ENCODE measurements at regions not wholly inside any gene's neighbourhood (a gene's known extent, or its start where the extent isn't known, plus 50 kb on each side); places are given as distances from the start of the nearest gene placed in this dataset.

DNA sequence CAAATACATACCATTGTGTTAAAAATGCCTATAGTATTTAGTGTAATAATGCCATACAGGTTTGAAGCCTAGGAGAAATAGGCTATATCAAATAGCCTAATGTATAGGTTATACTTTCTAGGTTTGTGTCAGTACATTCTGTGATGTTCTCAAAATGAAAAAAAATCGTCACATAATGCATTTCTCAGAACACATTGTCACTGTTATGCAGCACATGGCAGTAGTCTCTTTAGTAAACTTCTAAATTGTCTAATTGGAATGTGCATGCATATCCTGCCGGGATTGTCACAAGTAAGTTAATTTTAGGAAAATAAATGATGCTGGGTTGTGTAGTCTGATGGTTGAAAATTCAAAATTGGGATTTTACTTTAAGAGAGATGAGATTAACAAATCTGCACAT lies 920.1 kb upstream of the CNTN5 start:
- no peak overlapping the region for H3K4me2 ChIP-seq (ENCODE audit: low read length)
- H3K4me1 ChIP-seq (ENCODE audit: insufficient read depth, low read length, severe bottlenecking): no peaks in the 10 kb centered on the region
- no peaks in the 10 kb centered on the region for H4K20me1 ChIP-seq (ENCODE audit: insufficient read depth, low read length)
- no peak overlapping the region for H2AFZ ChIP-seq (ENCODE audit: low read length)
- H3K9ac ChIP-seq (ENCODE audit: low read length): no peak overlapping the region
- no peaks in the 10 kb centered on the region for H3K9me3 ChIP-seq (ENCODE audit: low read length)
- no peaks in the 10 kb centered on the region for H3K79me2 ChIP-seq (ENCODE audit: insufficient read depth, low read length)
- no peak overlapping the region for H3K4me3 ChIP-seq (ENCODE audit: low read depth, low read length, poor library complexity, severe bottlenecking)
- no peaks in the 10 kb centered on the region for H3F3A ChIP-seq (ENCODE audit: insufficient read depth, low read length)
- H3K27ac ChIP-seq (ENCODE audit: low read depth, low read length, poor library complexity, severe bottlenecking): no peak overlapping the region
- no peak for TF ChIP-seq EZH2 (IDR thresholded peaks at IDR 0.05; ENCODE audit: borderline replicate concordance, low read length)
- TF ChIP-seq, protein P1, sequence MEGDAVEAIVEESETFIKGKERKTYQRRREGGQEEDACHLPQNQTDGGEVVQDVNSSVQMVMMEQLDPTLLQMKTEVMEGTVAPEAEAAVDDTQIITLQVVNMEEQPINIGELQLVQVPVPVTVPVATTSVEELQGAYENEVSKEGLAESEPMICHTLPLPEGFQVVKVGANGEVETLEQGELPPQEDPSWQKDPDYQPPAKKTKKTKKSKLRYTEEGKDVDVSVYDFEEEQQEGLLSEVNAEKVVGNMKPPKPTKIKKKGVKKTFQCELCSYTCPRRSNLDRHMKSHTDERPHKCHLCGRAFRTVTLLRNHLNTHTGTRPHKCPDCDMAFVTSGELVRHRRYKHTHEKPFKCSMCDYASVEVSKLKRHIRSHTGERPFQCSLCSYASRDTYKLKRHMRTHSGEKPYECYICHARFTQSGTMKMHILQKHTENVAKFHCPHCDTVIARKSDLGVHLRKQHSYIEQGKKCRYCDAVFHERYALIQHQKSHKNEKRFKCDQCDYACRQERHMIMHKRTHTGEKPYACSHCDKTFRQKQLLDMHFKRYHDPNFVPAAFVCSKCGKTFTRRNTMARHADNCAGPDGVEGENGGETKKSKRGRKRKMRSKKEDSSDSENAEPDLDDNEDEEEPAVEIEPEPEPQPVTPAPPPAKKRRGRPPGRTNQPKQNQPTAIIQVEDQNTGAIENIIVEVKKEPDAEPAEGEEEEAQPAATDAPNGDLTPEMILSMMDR (IDR thresholded peaks at IDR 0.05; ENCODE audit: low read length): no peak
- no peaks in the 10 kb centered on the region for H3K27me3 ChIP-seq (ENCODE audit: insufficient read depth, low read length)
- H3K36me3 ChIP-seq (ENCODE audit: insufficient read depth, low read length): no peaks in the 10 kb centered on the region
- no peaks in the 10 kb centered on the region for H3K9me2 ChIP-seq (ENCODE audit: low read depth, low read length)

DNA sequence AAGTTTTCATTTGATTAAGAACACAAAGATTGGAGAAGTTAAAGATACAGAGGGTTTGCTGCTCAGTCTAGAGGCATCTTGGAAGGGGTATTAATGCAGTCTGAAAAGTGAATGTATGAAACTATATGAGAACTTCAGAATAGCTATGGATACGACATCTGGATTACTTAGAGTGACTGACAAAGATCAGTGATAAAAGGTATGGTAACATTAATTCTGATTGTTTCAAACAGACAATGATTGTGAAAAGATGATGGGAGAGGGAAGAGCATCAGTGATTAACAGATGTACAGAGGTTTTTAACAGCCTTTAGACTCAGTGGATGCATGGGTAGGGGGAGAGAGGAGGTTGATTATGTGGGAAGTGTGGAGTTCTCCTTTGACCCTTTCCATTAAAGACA lies 919.4 kb upstream of the CNTN5 start:
- H3K9me3 ChIP-seq (ENCODE audit: low read length): no peaks in the 10 kb centered on the region
- no peak overlapping the region for H3K27ac ChIP-seq (ENCODE audit: low read depth, low read length, poor library complexity, severe bottlenecking)
- H2AFZ ChIP-seq (ENCODE audit: low read length): no peak overlapping the region
- no peaks in the 10 kb centered on the region for H3K79me2 ChIP-seq (ENCODE audit: insufficient read depth, low read length)
- no peaks in the 10 kb centered on the region for H4K20me1 ChIP-seq (ENCODE audit: insufficient read depth, low read length)
- H3K4me2 ChIP-seq (ENCODE audit: low read length): no peak overlapping the region
- H3K4me3 ChIP-seq (ENCODE audit: low read depth, low read length, poor library complexity, severe bottlenecking): no peak overlapping the region
- H3F3A ChIP-seq (ENCODE audit: insufficient read depth, low read length): no peaks in the 10 kb centered on the region
- H3K27me3 ChIP-seq (ENCODE audit: insufficient read depth, low read length): no peaks in the 10 kb centered on the region
- H3K4me1 ChIP-seq (ENCODE audit: insufficient read depth, low read length, severe bottlenecking): no peaks in the 10 kb centered on the region
- TF ChIP-seq EZH2 (IDR thresholded peaks at IDR 0.05; ENCODE audit: borderline replicate concordance, low read length): no peak
- TF ChIP-seq, protein P1 (IDR thresholded peaks at IDR 0.05; ENCODE audit: low read length): no peak
- no peak overlapping the region for H3K9ac ChIP-seq (ENCODE audit: low read length)
- no peaks in the 10 kb centered on the region for H3K9me2 ChIP-seq (ENCODE audit: low read depth, low read length)
- no peaks in the 10 kb centered on the region for H3K36me3 ChIP-seq (ENCODE audit: insufficient read depth, low read length)

DNA sequence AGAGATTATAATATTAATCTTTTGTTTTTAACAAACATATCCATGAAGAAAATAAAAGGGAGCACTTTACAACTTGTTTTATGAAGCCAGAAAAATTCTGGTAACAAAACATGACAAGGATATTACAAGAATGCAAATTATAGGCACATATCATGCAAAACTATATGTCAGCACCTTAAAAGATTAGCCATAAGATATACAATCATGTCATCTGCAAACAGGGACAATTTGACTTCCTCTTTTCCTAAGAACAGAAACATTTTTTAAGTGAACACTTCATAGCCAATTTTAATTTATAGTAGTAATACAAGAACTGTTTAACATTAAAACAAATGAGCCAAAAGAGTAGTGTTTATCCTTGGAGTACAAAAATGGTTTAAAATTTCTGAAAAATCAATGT lies 916.5 kb upstream of the CNTN5 start:
- Histone ChIP-seq H3K36me3 (ENCODE audit: insufficient read depth, low read length) (no peaks in the 10 kb centered on the region), H3F3A (ENCODE audit: insufficient read depth, low read length) (no peaks in the 10 kb centered on the region), H4K20me1 (ENCODE audit: insufficient read depth, low read length) (no peaks in the 10 kb centered on the region), H3K9ac (ENCODE audit: low read length) (no peak overlapping the region), H3K4me1 (ENCODE audit: insufficient read depth, low read length, severe bottlenecking) (no peaks in the 10 kb centered on the region), H3K9me3 (ENCODE audit: low read length) (no peaks in the 10 kb centered on the region), H3K4me2 (ENCODE audit: low read length) (no peak overlapping the region), H3K9me2 (ENCODE audit: low read depth, low read length) (no peaks in the 10 kb centered on the region), H3K27ac (ENCODE audit: low read depth, low read length, poor library complexity, severe bottlenecking) (no peak overlapping the region), H3K27me3 (ENCODE audit: insufficient read depth, low read length) (no peaks in the 10 kb centered on the region), H3K79me2 (ENCODE audit: insufficient read depth, low read length) (no peaks in the 10 kb centered on the region), H3K4me3 (ENCODE audit: low read depth, low read length, poor library complexity, severe bottlenecking) (no peak overlapping the region), H2AFZ (ENCODE audit: low read length) (no peak overlapping the region)
- TF ChIP-seq, protein P1 (IDR thresholded peaks at IDR 0.05; ENCODE audit: low read length): no peak
- TF ChIP-seq EZH2 (IDR thresholded peaks at IDR 0.05; ENCODE audit: borderline replicate concordance, low read length): no peak
